Activated CD4-positive, alpha-beta T cell treated with anti-CD3 and anti-CD28 coated beads, Interleukin-2, amount 50 U/mL, for 16 hours (primary cell): ENCODE measurements at regions not wholly inside any gene's neighbourhood (a gene's known extent, or its start where the extent isn't known, plus 50 kb on each side); places are given as distances from the start of the nearest gene placed in this dataset.

Experiments used
- DNase-seq: peaks from one replicate; pipeline ENCODE4 v3.0.0-alpha.2; 2020

DNA sequence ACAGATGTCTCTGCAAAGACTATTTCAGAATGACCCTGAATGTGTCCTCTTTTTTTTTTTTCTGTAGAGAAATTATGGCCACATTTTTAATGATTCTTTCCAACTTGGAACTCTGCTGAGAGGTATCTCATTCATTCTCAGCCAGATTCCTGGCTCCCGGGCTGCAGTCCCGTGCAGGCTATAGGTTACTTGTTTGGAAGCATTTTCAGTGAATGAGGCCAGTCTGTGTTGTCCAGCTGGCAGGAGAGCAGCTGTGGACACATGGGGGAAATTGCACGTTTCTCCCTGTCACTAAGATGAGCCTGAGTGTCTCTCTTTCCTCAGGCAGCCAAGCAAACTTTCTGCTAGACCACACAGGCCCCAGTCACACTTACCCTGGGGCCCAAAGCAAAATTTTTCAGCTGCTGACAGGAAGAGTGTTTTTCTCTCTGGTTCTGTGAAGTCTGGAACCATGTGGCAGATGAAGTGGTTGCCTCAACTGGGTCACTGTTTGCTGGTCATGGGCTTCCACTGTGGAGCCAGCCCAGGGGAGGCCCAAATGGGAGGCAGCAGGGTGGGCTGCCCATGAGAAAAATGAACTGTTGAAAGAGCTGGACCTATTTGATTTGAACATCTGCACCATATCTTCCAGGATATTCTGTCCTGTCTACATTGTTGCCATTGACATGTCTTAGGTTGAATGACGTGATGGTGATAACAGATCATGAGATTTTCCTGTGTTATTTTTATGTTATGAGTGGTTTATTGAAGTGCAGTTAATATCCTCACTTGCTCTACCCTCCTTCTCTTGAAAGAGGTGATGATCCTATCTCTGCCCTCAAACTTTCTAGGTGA, 431.2 kb downstream of the LPIN1 start:
- no peak for DNase-seq

DNA sequence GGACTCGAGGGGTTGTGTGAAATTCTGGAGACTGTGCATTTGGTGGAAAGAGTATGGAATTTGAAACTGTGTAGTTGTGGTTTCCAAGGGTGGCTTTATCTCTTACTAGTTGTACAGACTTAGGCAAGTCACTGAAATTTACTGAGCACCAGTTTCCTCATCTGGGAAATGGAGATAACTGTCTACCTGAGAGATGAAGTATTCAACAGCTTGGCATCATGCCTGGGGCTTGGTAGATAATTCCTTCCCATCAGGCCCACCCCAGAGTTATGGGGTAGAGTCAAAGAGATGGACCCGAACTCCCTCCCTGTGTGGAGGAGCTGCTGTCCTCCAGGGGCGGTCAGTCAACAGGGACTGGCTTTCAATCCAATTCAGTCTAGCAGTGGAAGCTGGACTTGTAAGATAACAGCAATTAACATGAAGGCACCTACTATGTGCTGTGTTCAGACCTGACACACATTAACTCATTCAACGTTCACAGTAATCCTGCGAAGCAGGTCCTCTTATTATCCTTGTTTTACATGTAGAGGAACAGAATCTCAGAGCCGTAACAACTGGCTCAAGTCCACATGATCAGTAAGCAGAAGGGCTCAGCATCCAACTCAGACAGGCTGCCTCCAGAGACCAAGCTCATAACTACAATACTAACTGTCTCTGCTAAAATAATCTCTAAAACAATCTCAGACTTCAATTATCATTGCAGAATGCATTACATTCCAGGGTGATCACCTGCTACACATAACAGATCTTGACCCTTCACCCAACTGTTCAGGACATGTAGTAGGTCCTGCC, 432.1 kb downstream of the LPIN1 start:
- DNase-seq, result no peak

DNA sequence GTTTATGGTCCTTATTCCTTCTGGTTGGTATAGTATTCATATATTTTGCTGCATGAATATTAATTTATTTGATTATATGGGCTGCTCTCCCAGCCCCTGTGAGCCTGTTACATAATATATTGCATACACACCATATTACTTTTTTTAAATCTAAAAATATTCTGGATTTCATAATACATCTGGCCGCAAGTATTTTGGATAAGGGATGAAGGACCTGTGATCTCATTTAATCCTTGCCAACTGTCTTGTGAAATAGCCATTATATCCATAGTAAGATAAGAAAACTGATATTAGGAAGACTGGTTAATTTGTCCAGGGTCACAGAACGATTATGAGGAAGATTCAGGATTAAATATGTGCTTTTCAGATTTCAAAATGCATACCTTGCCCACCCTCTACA, 433.6 kb downstream of the LPIN1 start:
- DNase-seq, result no peak

DNA sequence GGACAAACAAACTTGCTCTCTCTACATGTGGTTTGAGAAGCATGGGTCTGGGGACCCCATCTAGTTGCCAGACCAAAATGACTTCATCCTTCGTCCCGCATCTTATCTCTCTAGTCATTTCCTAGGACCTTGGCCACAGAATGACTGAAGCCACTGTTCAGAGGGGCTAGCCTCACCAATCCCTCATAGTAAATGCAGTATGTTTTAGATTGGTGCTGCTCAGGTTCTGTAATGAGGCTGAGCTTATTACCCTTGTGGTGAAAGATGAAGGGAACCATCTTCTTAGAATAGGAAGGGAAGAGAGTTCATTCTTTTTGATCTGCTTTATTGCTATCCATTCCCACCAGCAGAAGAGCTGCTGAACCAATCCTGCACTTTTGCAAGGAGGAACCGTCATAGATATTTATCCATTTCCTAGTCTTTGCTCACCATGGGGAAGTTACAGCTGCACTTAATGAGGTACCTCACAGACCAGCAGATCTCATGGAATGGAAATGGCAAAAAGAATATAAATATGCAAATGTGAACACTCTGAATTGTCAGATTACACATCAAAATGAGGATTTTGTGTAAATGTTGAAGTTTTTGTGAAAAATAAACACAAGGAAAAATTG, 436.7 kb downstream of the LPIN1 start:
- DNase-seq, result no peak

DNA sequence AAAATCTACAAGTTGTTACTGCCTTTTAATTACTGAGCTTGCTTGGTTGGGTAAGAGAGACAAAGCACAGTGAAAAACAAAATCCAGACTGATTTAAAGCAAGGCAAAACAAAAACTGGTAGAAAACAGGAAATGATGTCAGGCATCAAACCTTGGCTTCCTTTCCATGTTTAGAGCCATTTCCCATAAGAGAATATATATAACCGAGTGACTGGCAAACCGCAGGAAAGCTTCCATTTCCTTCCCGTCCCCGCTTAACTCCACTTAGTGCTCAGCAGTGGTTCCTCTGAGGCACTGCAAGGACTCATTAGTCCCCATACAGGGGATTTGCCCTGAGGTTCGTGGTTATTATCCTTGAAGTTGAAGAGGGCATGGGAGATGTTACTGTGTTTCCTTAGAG, 446.3 kb downstream of the LPIN1 start:
- no peak for DNase-seq

DNA sequence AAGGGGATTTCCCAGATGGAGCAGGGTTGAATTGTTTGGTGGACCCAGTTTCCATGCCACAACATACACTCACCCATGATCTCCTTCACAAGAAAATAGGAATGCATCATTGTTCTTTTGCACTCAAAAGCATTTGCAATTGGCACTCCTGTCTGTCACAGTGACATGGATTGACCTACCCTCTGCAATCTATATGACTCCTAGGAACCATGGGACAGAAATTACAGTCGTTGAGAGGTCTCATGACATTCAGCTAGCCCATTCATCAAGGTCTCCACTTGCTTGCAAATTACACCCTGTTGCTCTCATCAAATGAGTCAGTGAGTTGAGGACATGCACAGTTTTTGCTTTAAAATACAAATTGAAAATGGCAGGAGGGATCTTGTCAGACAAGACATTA, 448.5 kb downstream of the LPIN1 start:
- DNase-seq, result no peak

DNA sequence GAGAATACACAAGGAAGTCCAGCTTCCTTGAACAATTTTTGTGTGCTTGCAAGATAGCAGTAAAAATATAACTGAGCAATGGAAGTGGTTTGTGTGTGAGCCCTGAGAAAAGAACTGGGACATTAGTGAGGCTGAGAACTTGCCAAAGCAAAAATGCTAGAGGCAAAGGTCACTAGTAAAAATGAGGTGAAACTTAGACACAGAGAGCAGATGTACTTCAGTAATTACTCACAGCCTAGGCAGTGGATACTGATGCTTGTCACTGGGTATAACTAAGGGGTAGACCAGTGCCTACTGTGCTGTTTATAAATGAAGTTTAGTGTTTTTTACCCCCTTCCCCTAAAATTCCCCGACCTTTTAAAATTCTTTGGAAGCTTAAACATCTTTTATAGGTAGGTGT, 450.1 kb downstream of the LPIN1 start:
- no peak for DNase-seq

DNA sequence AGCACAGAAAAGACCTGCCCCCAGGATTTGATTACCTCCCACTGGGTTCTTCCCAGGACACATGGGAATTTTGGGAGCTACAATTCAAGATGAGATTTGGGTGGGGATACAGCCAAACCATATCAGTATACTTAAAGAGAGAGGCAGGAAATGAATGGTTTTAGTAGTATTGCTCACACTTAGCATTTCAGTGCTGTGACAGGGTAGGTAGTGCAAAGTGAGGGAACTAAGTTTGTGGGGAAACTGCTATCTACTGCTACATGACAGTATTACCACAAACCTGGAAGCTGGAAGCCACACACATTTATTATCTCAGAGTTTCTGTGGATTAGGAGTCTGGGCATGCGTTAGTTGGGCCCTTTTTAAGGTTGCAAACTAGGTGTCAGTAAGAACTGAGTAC, 450.7 kb downstream of the LPIN1 start:
- no peak for DNase-seq

DNA sequence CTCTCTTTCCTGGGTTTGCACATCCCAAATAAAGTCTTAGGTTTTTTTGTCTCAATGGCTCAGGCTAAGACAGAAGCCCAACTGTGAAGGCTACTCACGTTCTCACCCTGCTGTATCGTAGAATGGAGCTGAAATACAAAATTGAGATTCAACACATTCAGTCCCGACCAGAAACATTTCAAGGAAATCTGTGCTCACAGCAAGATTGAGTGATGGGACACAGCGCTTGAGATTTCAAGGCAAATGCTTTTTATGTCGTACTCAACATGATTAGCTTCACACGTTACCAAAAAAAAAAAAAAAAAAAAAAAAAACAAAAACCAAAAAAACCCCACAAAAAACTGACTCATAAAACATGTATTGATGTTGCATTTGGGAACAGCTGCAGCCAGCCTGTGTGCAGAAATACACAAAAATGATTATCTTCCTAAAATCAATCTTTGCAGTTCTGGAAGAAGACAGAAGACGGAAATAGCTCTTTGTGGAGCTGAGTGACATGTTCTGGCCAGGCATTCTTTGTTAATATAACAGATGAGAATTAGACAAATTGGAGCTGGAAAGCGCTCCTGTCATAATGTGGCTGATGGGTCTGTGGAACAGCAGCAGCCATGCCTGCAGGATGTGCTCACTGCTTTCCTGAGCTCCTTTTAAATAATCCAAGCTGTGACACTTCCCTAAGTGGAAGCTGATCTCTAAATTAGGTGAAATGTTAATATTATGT, 453.2 kb downstream of the LPIN1 start:
- DNase-seq, result no peak

DNA sequence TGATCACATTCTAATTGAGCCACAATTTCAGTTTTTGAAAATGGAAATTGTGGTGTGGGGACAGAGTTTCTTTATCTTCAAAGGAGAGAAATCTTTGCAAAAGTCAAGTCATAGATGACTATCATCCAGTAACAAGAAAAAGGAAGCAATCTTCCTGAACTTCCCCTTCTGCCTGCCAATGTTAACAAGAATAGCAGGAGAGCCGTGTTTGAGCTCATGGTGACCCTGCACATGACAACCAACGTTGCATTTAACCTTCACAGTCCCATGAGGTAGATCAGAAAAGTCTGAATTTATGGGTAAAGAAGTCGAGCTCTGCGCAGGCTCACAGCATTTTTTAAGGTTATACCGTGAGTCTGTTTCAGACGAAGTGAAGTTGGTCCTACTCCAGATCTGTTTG, 454.9 kb downstream of the LPIN1 start:
- DNase-seq, result no peak

DNA sequence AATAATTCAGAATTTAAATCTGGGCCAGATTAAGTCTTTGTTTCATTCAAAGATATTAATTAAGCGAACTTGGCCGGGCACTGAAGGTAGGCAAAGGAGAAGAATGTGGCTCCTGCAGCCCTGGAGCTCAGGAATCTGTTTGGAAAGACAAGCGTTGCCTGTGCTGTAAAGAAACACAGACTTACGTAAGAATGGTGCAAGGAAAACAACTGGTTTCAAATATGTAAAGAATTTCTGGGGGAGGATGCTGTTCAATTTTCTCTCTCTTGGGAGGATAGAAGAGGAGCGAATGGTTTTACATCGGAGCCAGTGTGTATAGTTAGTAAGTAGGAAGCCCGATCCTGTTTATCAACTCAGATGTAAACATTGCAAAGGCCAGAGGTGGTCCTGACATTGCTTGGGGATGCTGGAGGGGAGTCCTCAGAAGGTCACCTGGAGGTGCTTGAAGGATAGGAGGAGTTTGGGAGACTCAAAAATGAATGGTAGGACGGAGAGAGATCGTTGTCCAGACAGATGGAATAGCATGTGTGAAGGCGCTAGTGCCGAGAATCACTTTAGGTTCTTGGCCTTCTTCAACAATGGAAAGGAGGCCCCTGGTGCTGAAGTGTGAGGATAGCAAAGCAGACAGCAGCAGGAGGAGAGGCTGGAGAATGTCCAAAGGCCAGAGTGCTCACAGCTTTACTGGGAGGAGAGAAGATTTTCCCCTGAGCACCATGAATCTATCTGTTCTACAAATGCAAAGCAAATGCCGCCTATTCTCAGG, 456.1 kb downstream of the LPIN1 start:
- no peak for DNase-seq

DNA sequence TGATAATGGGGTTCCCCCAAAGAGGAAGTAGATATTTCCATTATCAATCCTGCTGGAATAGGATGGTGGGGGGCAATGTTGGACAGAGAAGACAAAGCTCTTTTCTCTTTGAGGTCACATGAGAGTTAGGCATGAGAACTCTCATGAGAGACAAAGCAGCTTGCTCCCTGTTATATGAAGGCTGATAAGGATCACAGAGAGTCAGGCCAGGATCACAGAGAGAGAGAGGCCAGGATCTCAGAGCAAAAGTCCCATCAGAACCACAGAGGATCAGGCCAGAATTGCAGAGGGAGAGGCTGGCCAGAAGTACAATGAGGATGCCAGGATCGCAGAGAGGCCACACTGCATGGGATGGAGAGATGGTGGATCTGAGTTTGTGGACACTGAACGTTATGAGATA, 457.1 kb downstream of the LPIN1 start:
- no peak for DNase-seq

DNA sequence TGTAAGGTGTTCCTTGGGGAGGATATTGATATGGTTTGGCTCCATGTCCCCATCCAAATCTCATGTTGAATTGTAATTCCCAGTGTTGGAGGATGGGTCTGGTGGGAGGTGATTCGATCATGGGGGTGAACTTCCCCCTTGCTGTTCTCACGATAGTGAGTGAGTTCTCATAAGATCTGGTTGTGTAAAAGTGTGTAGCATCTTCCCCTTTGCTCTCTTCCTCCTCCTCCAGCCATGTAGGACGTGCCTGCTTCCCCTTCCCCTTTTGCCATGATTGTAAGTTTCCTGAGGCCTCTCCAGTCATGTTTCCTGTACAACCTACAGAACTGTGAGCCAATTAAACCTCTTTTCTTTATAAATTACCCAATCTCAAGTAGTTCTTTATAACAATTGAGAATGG, 458.7 kb downstream of the LPIN1 start:
- no peak for DNase-seq

DNA sequence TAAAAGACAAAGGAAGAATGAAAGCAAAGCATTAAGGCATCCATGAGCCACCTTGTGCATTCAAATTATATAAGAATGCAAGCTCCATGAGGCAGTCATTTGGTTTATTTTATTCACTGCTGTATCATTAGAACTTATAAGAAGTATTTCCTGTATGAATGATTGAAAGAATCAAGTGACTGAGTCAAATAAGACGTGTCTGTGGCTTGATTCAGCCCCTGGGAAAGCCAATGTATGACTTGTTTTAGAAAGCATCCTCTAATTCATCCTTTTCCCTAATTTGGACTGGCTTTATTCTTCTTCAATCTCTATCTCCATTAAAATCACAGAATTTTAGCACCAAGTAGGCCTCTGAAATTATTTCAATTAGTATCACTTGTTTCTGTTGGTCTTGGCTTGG, 461.1 kb downstream of the LPIN1 start:
- DNase-seq, result no peak

DNA sequence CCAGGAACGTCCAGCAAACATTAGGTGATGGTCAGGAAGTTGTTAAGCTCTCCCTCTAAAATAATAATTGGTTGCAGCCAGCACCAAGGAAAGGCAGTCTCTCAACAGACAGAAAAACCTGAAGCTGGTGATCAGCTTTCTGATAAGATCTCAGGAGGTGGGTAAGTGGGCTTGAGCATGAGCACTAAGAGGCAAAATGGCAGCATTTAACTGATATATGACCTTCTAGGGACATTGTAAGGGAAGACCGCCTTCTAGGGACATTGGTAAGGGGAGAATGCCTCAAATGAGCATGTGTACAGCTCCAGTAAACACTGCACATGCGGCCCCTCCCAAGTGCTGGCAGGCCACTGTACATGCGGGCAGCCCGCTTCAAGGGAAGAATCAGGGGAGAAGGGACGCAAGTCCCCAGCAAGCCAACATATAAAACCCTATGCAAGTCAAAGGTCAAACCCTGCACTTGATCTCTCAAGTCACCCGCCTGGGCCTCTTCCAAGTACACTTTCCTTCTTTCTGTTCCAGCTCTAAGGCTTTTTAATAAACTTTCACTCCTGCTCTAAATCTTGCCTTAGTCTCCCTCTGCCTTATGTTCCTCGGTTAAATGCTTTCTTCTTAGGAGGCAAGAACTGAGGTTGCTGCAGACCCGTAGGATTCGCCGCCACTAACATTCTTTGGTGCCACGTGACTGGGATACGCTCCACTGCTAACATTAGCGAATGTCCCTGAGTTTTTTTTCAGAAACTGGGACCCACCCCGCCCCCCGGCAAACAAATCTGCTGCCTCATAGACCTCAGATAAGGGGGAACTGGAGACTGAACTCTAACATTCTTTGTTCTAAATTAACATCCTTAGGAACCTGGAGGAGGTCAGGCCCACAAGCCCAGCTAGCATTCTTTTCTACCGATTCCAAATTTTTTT, 463.8 kb downstream of the LPIN1 start:
- DNase-seq, result no peak

DNA sequence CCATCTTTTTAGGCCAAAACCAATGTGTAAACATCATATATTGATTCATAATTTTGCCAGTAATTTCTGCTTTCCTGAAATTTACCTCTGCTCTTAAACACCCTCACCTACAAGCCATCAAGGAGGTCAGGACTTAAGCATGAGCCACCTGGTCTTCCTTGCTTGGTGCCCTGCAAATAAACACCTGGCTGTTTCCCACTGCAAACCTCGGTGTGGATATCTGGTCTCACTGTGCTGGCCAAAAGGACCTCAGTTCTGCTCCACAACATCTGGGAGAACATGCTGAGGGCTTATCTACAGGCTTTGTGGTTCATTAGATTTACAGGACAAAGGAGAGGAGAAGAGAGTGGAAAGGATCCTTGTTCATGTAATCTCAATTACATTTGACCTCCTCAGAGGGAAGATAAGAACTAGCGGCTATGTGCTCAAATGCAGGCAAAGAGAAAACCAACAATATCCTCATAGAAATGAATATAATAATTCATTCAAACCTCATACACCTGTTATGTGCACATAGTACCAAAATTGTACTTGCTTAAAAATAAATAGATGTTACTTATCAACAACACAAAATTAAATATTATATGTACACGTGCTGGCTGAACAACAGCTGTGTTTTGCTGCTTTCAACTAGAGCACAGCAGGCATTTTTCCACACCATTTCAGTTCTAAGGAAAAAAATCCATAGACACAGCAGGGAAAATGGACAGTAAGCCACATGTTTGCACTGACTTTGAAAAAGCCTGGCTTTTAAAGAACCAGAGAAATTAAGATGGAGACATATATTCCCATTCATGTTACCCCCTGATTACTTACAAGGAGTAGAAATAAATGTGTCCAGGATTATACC, 465.1 kb downstream of the LPIN1 start:
- DNase-seq, result no peak

DNA sequence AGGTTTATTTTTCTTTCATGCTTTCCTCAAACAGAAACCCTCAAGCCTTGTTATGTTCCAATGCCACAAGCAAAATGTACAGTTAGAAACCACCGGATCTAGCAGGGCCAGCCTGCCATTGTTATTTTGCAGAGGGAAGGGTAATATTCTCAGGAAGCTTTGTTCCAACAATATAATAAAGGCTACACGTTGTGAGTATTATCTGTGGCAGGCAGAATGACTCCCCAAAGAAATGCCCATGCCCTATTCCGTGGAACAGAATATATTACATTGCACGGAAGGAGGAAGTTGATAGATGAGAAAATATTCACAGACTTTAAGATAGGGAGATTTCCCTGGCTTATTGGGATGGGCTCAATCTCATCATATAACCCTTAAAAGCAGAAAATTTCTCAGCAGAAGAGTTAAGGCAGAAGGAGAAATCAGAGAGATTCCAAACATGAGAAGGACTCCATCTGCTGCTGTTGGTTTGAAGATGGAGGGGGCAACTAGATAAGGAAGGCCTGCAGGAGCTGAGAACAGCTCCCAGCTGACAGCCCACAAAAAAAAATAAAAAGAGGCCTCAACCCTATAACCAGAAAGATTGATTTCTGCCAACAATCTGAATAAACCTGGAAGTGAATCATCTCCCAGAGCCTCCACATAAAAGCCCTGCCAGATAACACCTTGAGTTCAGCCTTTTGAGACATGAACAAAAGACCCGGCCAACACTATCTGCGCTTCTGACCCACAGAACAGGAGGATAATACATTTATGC, 466.6 kb downstream of the LPIN1 start:
- DNase-seq, result no peak

DNA sequence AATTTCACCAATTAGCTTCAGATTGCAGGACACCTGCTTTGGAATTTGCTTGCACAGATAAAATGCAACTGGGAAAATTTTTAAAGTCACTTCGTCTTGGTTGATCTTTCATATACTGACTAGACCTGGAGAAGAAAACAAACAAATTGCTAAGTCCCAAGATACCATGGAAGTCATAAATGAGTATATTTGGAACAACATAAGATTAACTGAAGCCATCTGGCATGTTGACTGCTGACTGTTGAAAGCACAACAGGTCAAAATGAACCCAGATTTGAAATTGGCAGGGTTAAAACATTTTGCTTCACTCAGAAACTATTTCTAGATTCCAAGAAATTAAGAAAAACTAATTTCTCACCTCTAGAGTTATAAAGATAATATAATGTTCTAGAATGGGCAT, 470.7 kb downstream of the LPIN1 start:
- no peak for DNase-seq

DNA sequence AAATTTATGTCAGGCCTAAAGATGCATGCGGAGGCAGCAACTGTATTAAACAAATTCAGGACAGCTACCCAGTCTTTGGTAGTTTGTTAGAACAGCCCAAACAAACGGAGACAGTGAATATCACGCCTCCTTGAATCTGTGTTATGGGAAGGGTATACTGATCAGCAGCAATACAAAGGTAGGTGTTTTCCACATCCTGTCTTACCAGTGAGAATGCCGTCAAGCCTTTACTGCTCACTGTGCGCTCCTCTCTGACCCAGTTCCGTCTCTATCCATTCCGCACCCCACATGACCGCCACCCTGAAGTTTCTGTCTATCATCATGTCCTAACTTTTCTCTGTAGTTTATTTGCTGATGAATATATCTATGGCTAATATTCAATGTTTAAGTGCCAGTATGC, 473.3 kb downstream of the LPIN1 start:
- DNase-seq, result no peak

DNA sequence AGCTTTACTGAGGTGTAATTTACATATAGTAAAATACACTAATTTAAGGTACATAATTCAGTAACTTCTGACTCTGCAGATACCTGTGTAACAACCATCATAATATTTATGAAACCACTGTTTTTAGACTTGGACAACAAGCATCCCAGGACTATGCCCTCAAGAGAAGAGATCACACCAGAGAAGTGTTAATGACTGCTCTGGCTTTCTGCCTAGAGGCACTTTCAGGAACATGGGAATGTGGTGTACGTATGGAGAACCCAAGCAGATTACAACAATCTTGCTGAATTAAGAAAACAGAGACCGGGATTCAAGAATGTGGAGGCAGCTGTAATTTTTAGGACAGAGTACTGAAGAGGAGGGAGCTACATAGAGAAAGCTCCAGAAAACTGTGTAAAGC, 475.2 kb downstream of the LPIN1 start:
- DNase-seq, result no peak
